Kidney (tissue), 13 donors: ENCODE measurements at regions not wholly inside any gene's neighbourhood (a gene's known extent, or its start where the extent isn't known, plus 50 kb on each side); places are given as distances from the start of the nearest gene placed in this dataset.

Source experiments
- DNase-seq, 5 donors: peaks; one replicate each; pipeline ENCODE4 v3.0.0-alpha.2; 2013 to 2020
- FAIRE-seq: peaks from 2 replicates; lab custom pipeline; 2012; peaks lifted over from hg19 to GRCh38; lab: Jason Lieb, UNC
- H3K27ac ChIP-seq, 2 donors: one replicate each; pipeline ENCODE4 v1.7.0; 2013; ENCODE audit warnings: low read depth in 2 of 2, low read length in 2 of 2, inconsistent platforms in 1 of 2
- H3K27me3 ChIP-seq: one replicate; pipeline ENCODE4 v1.7.1; 2013; ENCODE audit warnings: low read length, inconsistent platforms; ENCODE audit not compliant: control insufficient read depth, insufficient read depth
- H3K36me3 ChIP-seq, 3 donors: one replicate each; pipeline versions ENCODE4 v1.7.0 to v1.7.1; 2013; ENCODE audit warnings: low read length in 3 of 3, control low read depth in 1 of 3, inconsistent platforms in 1 of 3; ENCODE audit not compliant: insufficient read depth in 3 of 3, control insufficient read depth in 2 of 3
- H3K4me1 ChIP-seq, 3 donors: one replicate each; pipeline versions ENCODE4 v1.7.0 to v1.7.1; 2013; ENCODE audit warnings: low read length in 3 of 3, inconsistent platforms in 1 of 3, low read depth in 1 of 3; ENCODE audit not compliant: control insufficient read depth in 2 of 3, insufficient read depth in 2 of 3
- H3K4me3 ChIP-seq, 3 donors: one replicate each; pipeline versions ENCODE4 v1.7.0 to v1.8.1; 2013; ENCODE audit warnings: low read length in 3 of 3, control low read depth in 1 of 3, inconsistent platforms in 1 of 3
- H3K9ac ChIP-seq, 3 donors: one replicate each; pipeline versions ENCODE4 v1.7.0 to v1.7.1; 2013; ENCODE audit warnings: low read length in 3 of 3, control low read depth in 1 of 3, inconsistent platforms in 1 of 3
- H3K9me3 ChIP-seq, 3 donors: one replicate each; pipeline versions ENCODE4 v1.7.0 to v1.7.1; 2013; ENCODE audit warnings: low read length in 3 of 3, control low read depth in 1 of 3, inconsistent platforms in 1 of 3; ENCODE audit not compliant: control insufficient read depth in 2 of 3, insufficient read depth in 1 of 3
- intact Hi-C: fragments of 100-400 bp; cut with DNase I; formaldehyde crosslinking; loops from one replicate; pipeline ENCODE4 v1.11.1; 2022
- TF ChIP-seq, protein P1 (sequence below): IDR thresholded peaks from 3 replicates; pipeline ENCODE4 v1.5.1; 2012; ENCODE audit warnings: mild to moderate bottlenecking, moderate library complexity, borderline replicate concordance; ENCODE audit not compliant: insufficient read depth; ENCODE audit errors: extremely low read depth
- donor health status: control.
- donor health status: control.
- donor health status: control.
- donor health status: control.
- donor health status: control.
- donor health status: DM: yes; HTN: yes; CAD: no.
- donor health status: Normal renal cell carcinoma (clear cell type).

DNA sequence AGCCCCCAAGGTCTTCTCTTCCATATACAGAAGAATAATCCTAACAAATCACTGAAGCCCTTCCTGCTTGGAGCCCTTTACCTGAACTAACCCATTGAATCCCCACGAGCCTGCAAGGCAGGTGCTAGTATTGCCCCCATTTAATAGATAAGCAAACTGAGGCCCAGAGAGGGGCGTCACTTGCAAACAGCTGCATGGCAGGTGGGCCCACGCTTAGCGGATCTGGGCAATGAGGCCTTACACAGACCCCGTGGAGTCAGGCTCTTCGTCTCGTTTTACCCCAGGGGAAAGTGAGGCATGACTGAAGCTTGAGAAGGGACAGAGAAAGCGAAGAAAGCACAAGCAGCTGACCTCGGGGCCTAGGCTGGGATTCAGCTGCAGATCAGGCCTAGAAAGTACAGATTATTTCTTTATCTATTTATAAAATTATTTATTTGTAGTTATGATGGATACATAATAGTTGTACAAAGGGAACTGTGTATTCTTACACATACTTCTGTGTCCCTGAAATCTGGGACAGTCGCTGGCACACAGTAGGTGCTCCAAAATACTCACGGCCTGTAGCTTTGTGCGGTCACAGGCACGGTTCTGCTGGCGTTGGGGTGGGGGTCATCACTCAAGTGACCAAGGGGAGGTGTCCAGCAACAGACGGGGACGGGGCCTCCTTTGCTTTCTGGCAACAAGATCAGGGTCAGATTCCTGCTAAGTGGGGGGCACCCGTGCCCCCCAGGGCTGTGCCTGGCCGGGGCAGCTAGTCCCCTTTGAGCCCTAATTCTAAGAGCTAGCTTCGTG is 223.2 kb upstream of the GSE1 start:
- H3K27me3 ChIP-seq: no peaks in the 10 kb centered on the region
- no peak overlapping the region for H3K27ac ChIP-seq
- TF ChIP-seq, protein P1, sequence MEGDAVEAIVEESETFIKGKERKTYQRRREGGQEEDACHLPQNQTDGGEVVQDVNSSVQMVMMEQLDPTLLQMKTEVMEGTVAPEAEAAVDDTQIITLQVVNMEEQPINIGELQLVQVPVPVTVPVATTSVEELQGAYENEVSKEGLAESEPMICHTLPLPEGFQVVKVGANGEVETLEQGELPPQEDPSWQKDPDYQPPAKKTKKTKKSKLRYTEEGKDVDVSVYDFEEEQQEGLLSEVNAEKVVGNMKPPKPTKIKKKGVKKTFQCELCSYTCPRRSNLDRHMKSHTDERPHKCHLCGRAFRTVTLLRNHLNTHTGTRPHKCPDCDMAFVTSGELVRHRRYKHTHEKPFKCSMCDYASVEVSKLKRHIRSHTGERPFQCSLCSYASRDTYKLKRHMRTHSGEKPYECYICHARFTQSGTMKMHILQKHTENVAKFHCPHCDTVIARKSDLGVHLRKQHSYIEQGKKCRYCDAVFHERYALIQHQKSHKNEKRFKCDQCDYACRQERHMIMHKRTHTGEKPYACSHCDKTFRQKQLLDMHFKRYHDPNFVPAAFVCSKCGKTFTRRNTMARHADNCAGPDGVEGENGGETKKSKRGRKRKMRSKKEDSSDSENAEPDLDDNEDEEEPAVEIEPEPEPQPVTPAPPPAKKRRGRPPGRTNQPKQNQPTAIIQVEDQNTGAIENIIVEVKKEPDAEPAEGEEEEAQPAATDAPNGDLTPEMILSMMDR: no peak
- H3K9ac ChIP-seq: no peak overlapping the region
- intact Hi-C loops: no loop called here
- H3K4me1 ChIP-seq: peaks cover 0 to 18% (median 15%) of the 10 kb centered on the region in 3 donors
- H3K36me3 ChIP-seq: no peaks in the 10 kb centered on the region
- no peaks in the 10 kb centered on the region for H3K9me3 ChIP-seq
- DNase-seq (peak in 1 of 5 donors; percentile 61), FAIRE-seq (no peak)
- no peak overlapping the region for H3K4me3 ChIP-seq

DNA sequence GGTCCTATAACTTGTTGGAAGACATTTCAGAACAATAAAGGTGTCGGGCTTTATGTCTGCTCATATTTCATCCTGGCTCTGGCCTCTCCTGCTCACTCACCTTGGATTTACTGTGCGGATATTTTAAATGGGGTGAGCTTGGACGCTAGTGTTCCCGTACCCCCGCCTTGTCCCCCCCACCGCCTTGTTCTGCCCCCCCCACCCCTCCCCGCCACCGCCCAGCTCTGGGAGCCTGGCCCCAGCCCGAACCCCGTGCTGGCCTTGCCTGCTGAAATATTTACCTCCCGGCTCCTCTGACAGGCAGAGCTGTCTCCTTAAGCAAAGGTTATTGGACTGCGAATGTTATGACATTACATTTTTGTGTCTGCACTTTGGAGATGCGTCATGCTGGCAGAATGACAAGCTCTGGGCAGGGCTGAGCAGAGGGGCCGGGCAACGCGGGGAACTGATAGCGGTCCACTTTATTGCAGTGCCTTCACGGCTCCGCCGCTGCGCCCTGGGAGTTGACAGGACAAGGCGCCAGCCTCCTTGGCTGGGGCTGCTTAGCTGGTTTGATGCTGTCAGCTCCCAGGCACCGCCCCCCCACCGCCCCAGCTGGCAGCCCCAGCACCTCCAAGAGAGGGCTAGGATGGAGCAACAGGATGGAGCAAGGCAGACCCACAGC is 222.5 kb upstream of the GSE1 start:
- Histone ChIP-seq H3K36me3 (no peaks in the 10 kb centered on the region), H3K4me1 (peaks cover 0 to 17% (median 15%) of the 10 kb centered on the region in 3 donors), H3K27ac (no peak overlapping the region), H3K9me3 (no peaks in the 10 kb centered on the region), H3K27me3 (no peaks in the 10 kb centered on the region), H3K9ac (no peak overlapping the region), H3K4me3 (no peak overlapping the region)
- FAIRE-seq (no peak), DNase-seq (peak; percentile 64 to 87 (median 71))
- TF ChIP-seq, protein P1: no peak
- intact Hi-C loops: no loop called here

DNA sequence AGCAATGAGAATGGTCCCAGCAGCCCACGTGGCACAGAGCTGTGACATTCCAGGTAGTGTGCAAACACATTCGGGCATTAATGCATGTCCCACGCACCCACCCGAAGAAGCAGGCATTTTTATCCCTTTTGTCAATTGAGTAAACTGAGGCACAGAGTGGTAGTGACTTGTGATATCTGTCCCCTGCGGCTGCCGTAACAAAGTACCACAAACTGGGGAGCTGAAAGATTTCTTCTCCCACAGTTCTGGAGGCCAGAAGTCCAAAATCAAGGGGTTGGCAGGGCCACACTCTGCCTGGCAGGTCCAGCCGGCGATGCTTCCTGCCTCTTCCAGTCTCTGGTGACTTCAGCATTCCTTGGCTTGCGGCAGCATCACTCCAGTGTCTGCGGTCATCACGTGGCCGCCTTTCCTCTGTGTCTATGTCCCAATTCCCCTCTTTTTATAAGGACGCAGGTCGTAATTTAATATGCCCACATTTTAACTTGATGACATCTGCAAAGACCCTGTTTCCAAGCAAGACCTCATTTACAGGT is 221.9 kb upstream of the GSE1 start:
- Histone ChIP-seq H3K4me1 (peaks cover 0 to 15% (median 11%) of the 10 kb centered on the region in 3 donors), H3K4me3 (no peak overlapping the region), H3K9me3 (no peaks in the 10 kb centered on the region), H3K36me3 (no peaks in the 10 kb centered on the region), H3K27ac (no peak overlapping the region), H3K27me3 (no peaks in the 10 kb centered on the region), H3K9ac (no peak overlapping the region)
- intact Hi-C loops: no loop called here
- FAIRE-seq (no peak), DNase-seq (peak in 1 of 5 donors; percentile 63)
- TF ChIP-seq, protein P1: no peak
